ENCODE measurements at regions not wholly inside any gene's neighbourhood (a gene's known extent, or its start where the extent isn't known, plus 50 kb on each side); places are given as distances from the start of the nearest gene placed in this dataset.

GRCh38 chr5:66511491-66511890 is 84.7 kb upstream of the MAST4 start:
- intact Hi-C loops (cut with DNase I) = no loop called here
- no peak for DNase-seq
- 86 to 91% (median 88%) methylated on average over 4 of the region's 4 CpGs for WGBS, 3 donors
- Histone ChIP-seq H3K27ac (no peak overlapping the region), H3K36me3 (ENCODE audit: insufficient read depth in 1 of 2, low read depth in 1 of 2) (no peaks in the 10 kb centered on the region), H3K4me1 (no peaks in the 10 kb centered on the region), H3K4me3 (no peak overlapping the region), H3K27me3 (ENCODE audit: insufficient read depth in 3 of 3, low read length in 2 of 3) (no peaks in the 10 kb centered on the region), H3K9me3 (no peaks in the 10 kb centered on the region)
- no peak for ATAC-seq
- no peak for TF ChIP-seq CTCF (IDR thresholded peaks at IDR 0.05)

GRCh38 chr5:66513130-66513529 is 83.1 kb upstream of the MAST4 start:
- Histone ChIP-seq H3K4me3 (no peak overlapping the region), H3K27me3 (ENCODE audit: insufficient read depth in 3 of 3, low read length in 2 of 3) (no peaks in the 10 kb centered on the region), H3K27ac (no peak overlapping the region), H3K9me3 (no peaks in the 10 kb centered on the region), H3K36me3 (ENCODE audit: insufficient read depth in 1 of 2, low read depth in 1 of 2) (no peaks in the 10 kb centered on the region), H3K4me1 (no peaks in the 10 kb centered on the region)
- no peak for TF ChIP-seq CTCF (IDR thresholded peaks at IDR 0.05)
- no peak for DNase-seq
- WGBS, 3 donors = 70 to 85% (median 81%) methylated on average over 3 of the region's 3 CpGs
- ATAC-seq = no peak
- intact Hi-C loops (cut with DNase I) = no loop called here

GRCh38 chr5:66515209-66515608 is 81.0 kb upstream of the MAST4 start:
- intact Hi-C loops (cut with DNase I) = no loop called here
- WGBS, 3 donors = 78 to 82% (median 80%) methylated on average over 5 of the region's 5 CpGs
- Histone ChIP-seq H3K36me3 (ENCODE audit: insufficient read depth in 1 of 2, low read depth in 1 of 2) (no peaks in the 10 kb centered on the region), H3K9me3 (peaks cover 1% of the 10 kb centered on the region), H3K4me1 (no peaks in the 10 kb centered on the region), H3K27ac (no peak overlapping the region), H3K27me3 (ENCODE audit: insufficient read depth in 3 of 3, low read length in 2 of 3) (no peaks in the 10 kb centered on the region), H3K4me3 (no peak overlapping the region)
- ATAC-seq (no peak), DNase-seq (no peak)
- TF ChIP-seq CTCF (IDR thresholded peaks at IDR 0.05) = no peak

GRCh38 chr5:66516550-66516949 is 79.6 kb upstream of the MAST4 start:
- no peak for DNase-seq
- H3K4me3 ChIP-seq = no peak overlapping the region
- 51 to 57% (median 54%) methylated on average over 1 of the region's 1 CpG for WGBS, 3 donors
- H3K9me3 ChIP-seq = peaks cover 8% of the 10 kb centered on the region
- H3K27ac ChIP-seq = no peak overlapping the region
- no peaks in the 10 kb centered on the region for H3K27me3 ChIP-seq (ENCODE audit: insufficient read depth in 3 of 3, low read length in 2 of 3)
- TF ChIP-seq CTCF (IDR thresholded peaks at IDR 0.05) = no peak
- no peaks in the 10 kb centered on the region for H3K4me1 ChIP-seq
- intact Hi-C loops (cut with DNase I) = no loop called here
- H3K36me3 ChIP-seq (ENCODE audit: insufficient read depth in 1 of 2, low read depth in 1 of 2) = no peaks in the 10 kb centered on the region
- ATAC-seq = no peak

- Histone ChIP-seq H3K4me3 (no peak overlapping the region), H3K27me3 (ENCODE audit: insufficient read depth in 3 of 3, low read length in 2 of 3) (no peaks in the 10 kb centered on the region), H3K36me3 (ENCODE audit: insufficient read depth in 1 of 2, low read depth in 1 of 2) (no peaks in the 10 kb centered on the region), H3K27ac (no peak overlapping the region), H3K9me3 (peaks cover 12% of the 10 kb centered on the region), H3K4me1 (no peaks in the 10 kb centered on the region)
- no peak for TF ChIP-seq CTCF (IDR thresholded peaks at IDR 0.05)
- WGBS, 3 donors = 61 to 84% (median 64%) methylated on average over 2 of the region's 2 CpGs
- intact Hi-C loops (cut with DNase I) = no loop called here
- DNase-seq (no peak), ATAC-seq (no peak)
Observed at GRCh38 chr5:66517351-66517750, 78.8 kb upstream of the MAST4 start.
